NCI-H2081 (cell line): ENCODE measurements at regions not wholly inside any gene's neighbourhood (a gene's known extent, or its start where the extent isn't known, plus 50 kb on each side); places are given as distances from the start of the nearest gene placed in this dataset.

Experiments
- DNase-seq, 2 experiments: peaks; one replicate each; lab custom pipeline; 2025; lab: John Stamatoyannopoulos, UW

DNA sequence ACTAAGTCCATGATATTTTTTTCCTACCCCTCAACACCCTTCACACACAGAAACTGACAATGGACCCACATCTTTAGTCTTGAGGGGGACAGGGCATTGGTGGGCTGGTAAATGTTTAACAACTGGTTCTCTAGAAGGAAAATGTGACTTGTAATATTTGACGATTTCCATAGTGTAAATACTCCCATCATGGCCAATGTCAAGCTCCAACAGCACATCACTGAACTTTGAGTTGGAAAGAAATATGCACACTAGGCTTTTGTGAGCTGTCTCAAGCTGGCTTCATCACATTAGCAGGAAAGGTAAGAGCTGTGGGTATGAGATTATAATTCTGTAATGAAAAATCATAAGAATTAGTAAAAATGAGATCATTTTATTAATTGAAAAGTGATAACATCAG, 189.9 kb upstream of the PRLR start:
- no peak for DNase-seq

DNA sequence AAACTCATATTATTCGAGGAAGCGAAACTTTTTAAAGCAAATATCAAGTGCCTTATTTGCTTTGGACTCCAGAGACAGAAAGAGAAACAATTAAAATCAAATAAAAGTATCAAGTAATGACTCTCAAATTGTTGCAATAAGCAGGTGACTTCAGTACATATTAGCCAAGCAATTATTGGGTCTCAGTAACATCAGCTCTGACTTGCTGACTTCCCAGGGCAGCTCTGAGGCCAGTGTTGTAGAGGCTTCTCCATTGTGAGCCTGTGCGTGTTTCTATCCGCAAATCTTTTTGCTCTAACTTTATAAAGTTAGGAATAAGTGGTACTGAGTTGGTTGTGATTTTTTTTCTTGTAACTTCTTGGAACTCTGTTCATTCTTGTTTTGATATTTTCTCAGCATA, 186.8 kb upstream of the PRLR start:
- no peak for DNase-seq

- no peak for DNase-seq
Measured at GRCh38 chr5:35416217-35416988, 186.1 kb upstream of the PRLR start.

DNA sequence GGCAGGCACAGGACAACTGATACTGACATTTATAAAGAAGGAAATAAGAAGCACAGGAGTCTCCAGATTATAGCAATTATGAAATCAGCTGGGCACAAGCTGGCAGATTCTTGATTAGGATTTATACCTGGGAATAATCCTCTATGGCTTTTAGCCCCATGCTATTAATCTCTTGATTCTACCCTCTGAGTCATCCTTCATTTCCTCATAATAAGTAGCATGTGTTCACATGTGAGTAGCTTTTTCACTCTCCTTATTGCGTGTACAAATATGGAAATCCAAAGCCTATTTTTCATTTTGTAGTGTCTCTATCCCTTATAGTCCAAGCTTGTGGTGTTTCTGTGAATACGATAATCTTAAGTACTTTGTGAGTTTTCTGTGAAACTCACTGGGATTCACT, 185.0 kb upstream of the PRLR start:
- no peak for DNase-seq

DNA sequence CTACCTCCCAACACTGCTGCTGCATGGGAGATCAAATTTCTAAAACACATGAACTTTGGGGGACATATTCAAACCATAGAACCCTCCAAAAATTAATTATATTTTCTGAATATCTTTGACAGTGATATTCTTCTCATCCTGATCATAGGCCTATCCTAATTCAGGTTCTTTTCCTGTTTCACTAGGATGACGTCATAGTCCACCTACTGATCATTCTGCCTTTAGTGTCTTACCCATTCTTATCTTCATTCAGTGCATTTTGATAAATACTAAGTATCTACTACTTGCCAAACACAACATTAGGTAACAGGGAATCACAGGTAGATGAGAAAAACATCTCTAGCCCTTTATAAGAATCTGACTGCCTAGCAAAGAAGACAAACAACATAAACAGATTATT, 179.1 kb upstream of the PRLR start:
- no peak for DNase-seq

DNA sequence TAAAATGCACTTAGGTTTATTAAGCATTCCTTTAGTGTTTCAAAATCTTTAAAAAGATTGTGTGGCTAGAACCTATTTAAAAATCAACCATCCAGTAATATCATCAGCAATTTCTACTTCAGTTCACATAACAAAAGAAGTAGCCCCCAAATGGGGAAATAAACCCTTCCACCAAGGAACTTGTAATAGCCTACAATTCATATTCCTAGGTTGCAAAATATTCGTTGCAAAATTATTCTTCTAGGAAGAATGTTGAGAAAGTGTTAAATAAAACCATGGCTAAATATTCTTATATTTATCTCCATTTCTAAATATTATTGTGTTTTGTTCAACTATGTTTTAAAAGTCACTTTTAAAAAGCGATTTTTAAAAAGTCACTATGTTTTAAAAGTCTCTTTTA, 177.9 kb upstream of the PRLR start:
- DNase-seq, result no peak

GRCh38 chr5:35407697-35408096, 177.4 kb upstream of the PRLR start:
- DNase-seq, result no peak

DNA sequence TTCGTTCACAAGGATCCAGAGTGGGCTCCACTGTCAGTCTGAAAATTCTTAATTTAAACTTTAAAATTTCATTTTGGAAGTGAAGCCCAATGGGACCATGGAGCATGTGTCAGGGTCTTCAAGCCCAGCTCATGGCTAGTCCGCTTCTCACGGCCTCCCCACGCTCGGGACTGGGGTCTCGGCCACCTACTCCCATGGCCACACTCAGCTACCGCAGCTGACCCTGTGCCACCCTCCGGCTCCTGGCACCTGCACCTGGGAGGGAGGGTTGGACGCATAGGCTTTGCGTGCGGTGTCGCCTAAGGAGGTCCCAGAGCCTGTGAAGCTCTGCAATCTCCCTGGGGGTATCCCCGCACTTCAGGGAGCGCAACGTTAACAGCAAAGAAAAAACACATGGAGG, 175.7 kb upstream of the PRLR start:
- DNase-seq, result no peak

GRCh38 chr5:35404701-35405100, 174.4 kb upstream of the PRLR start:
- DNase-seq, result no peak

DNA sequence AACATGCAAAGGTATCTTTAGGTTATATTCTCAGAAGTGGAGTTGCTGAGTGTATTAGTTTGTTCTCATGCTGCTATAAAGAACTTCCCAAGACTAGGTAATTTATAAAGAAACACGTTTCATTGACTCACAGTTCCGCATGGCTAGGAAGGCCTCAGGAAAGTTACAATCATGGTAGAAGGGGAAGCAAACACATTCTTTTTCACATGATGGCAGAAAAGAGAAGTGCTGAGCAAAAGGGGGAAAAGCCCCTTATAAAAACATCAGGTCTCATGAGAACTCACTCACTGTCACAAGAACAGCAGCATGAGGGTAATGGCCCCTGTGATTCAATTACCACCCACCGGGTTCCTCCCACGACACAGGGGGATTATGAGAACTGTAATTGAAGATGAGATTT, 163.6 kb upstream of the PRLR start:
- DNase-seq, result no peak

- DNase-seq, result no peak
Measured at GRCh38 chr5:35384658-35385057, 154.4 kb upstream of the PRLR start.

DNA sequence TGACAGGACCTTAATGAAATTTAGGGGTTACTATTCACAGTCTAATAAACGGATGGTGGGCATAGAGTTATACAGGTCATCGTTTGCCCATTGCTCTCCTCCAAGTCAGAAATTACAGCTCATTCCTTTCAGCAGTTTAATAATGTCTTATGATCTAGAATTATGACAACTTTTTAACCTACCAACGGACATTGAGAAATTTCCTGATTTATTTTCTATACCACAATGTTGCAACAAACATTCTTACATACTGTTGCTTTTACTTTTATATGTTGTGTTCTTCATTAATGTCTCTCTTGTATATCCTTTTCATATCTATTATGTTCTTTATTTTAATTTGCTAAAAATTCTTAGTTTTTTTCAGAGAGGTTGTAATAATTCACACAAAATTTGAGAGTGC, 152.8 kb upstream of the PRLR start:
- DNase-seq, result no peak

DNA sequence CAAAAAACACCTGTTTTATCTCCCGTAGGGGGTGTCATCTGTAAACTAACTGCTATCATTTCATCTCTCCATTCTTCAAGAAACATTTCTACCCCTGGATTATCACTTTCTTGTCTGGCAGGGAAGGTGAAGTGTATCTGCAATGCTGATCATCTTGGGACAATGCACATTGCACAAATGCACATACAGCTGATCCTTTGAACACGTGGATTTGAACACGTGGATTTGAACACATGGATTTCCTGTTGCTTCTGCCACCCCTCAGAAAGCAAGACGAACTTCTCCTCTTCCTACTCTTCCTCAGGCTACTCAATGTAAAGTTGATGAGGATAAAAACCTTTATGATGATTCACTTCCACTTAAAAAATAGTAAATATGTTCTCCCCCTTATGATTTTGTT, 147.4 kb upstream of the PRLR start:
- no peak for DNase-seq

DNA sequence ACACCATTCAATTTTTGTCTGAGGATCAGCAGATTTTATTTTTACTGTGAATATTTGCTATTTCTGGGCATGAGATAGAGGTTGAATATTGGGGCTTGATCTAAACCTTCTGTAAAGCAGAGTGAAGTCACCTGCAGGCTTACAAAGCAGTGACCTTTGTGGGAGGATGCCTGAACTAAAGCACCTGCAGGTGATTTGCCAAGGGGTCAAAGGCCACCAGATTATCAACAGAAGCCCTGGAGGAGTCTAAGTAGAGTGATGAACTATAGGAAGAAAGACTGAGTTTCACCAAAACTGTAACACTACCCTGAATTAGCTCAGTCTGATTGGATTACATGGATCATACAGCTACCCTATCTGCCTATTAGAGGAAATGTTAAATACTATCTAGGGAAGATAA, 144.3 kb upstream of the PRLR start:
- DNase-seq, result no peak

DNA sequence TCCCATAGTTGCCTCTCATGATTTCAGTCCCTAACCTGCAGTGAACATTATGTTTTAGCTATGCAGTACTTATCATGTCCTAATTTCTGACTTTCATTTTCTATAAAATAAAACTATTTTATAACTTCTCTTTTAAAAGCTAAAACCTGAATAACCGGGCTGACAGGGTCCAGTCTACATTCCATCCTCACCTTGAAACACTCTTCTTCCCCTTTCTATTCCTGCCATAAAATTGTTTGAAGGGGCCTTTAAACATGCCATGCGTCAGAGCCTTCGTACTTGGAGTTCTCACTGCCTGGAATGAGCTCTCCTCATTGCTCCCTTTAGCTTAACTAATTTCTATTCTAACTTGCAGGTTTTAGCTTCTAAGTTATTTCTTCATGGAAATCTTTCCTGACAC, 143.0 kb upstream of the PRLR start:
- no peak for DNase-seq

GRCh38 chr5:35372482-35372881, 142.2 kb upstream of the PRLR start:
- DNase-seq, result no peak

DNA sequence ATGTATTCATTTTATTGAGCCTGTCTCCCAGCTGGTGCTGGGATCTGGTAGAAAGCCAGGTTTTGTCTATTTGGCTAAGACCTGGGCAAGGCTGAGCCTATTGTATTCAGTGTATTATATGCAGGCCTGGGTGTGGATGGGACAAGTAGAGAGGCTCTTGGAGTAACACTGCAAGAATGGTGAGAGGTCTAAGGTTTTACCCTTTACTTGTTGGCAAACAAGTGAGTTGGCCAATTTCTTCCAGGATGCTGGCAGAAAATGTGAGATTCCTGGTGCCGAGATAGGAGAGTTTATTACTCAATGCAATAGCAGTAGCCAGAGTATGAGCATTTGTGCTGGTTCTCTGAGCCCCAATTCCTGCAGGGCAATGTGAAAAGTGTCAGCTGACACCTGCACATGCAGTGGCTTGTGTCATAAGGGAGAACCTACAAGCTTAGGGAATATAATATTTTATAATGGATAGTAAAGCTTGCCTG, 141.7 kb upstream of the PRLR start:
- no peak for DNase-seq

DNA sequence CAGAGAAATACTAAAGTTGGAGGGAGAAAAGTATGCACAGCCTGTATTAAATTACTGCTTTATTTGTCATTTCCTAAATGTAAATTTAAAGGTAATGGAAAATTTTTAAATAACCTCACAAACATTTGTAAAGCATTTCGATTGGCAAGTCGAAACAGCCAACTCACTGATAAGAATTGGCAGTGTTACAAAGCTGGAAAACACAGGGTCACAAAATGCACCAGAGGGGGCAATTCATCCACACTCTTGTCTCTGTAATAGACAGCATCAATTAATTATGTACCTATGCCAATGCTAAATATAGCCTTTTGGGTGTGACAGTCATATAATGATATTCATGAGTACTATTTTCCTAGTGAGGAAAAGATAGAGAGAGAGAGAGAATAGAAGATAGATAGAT, 140.6 kb upstream of the PRLR start:
- no peak for DNase-seq

GRCh38 chr5:35369965-35370790, 139.9 kb upstream of the PRLR start:
- DNase-seq, result no peak

DNA sequence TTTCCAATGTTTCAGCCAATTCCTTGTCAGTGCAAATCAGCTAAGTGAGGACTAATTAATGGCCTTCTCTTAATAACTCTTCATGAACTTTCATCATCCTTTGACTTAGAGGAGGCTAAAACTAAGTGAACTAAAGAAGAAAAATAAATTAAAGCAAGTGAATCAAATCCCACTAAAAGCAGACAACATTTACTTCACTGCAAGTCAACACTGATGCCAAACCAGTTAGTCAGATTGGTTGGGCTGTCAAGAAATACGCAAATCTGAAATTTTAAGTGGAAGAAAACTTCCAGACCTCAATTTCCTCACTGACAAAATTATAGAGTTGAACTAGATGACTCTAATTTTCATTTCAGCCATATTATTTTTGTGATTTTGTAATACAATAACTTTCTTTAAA, 137.2 kb upstream of the PRLR start:
- DNase-seq, result no peak

- no peak for DNase-seq
Measured at GRCh38 chr5:35365758-35366157, 135.5 kb upstream of the PRLR start.

DNA sequence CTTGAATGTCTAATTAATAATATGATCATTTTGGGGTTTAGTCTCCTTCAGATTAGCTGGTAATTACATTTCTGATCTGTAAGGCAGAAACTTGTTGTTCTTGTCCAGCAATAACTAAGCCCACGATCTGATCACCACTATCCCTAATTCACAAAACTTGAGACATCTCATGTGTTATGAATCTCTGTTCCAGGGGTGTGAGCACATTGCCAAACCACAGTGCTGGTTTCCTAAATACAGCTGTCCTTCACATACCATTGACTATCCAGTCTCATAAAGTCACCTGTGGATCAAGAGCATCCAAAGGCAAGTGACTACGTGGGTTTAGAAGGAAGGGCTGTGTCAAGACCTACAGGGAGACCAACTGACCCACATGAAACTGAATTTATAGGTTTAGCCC, 134.1 kb upstream of the PRLR start:
- DNase-seq, result no peak

GRCh38 chr5:35363387-35363965, 133.2 kb upstream of the PRLR start:
- DNase-seq, result no peak
